HL-60 (cell line): ENCODE measurements at regions not wholly inside any gene's neighbourhood (a gene's known extent, or its start where the extent isn't known, plus 50 kb on each side); places are given as distances from the start of the nearest gene placed in this dataset.

Experiments used
- CTCF ChIP-seq: IDR thresholded peaks from one replicate; pipeline ENCODE4 v1.5.1; 2011; ENCODE audit warnings: low read length, control low read depth, inconsistent platforms; ENCODE audit not compliant: insufficient read depth
- GABPA ChIP-seq: IDR thresholded peaks from 2 replicates; pipeline ENCODE4 v1.6.1; 2012; ENCODE audit warnings: low read depth
- POLR2AphosphoS5 ChIP-seq: IDR thresholded peaks from 2 replicates; pipeline ENCODE4 v1.6.1; 2012; ENCODE audit warnings: low read depth
- REST ChIP-seq: IDR thresholded peaks from 2 replicates; pipeline ENCODE4 v1.6.1; 2012; ENCODE audit warnings: low read depth; ENCODE audit not compliant: insufficient replicate concordance
- SPI1 ChIP-seq: IDR thresholded peaks from 2 replicates; pipeline ENCODE4 v1.6.1; 2012; ENCODE audit warnings: low read depth, mild to moderate bottlenecking, borderline replicate concordance

- TF ChIP-seq CTCF (no peak), REST (no peak), SPI1 (no peak), POLR2AphosphoS5 (no peak), GABPA (no peak)
Observed at GRCh38 chr2:234579231-234579962, 82.5 kb upstream of the ARL4C start.
